Testis (tissue), 2 donors: ENCODE measurements at regions not wholly inside any gene's neighbourhood (a gene's known extent, or its start where the extent isn't known, plus 50 kb on each side); places are given as distances from the start of the nearest gene placed in this dataset.

ENCODE experiments used
- CTCF ChIP-seq, 3 experiments: fragments of 450-650 bp in 2 of 3; fragments of 200-600 bp in 1 of 3; sonication (generic) in 1 of 3; IDR thresholded peaks; one replicate each; pipeline ENCODE4 v1.5.1; 2016 to 2019; ENCODE audit warnings: antibody characterized with exemption in 3 of 3, mild to moderate bottlenecking in 2 of 3, moderate library complexity in 1 of 3
- POLR2A ChIP-seq: fragments of 450-650 bp; IDR thresholded peaks from one replicate; pipeline ENCODE4 v1.6.1; 2017; ENCODE audit warnings: antibody characterized with exemption, mild to moderate bottlenecking, moderate library complexity

GRCh38 chr18:1680108-1680507 is 775.4 kb downstream of the ADCYAP1 start:
- no peak for TF ChIP-seq CTCF (IDR thresholded peaks at IDR 0.05)
- no peak for TF ChIP-seq POLR2A
